HFF-Myc (cell line): ENCODE measurements at regions not wholly inside any gene's neighbourhood (a gene's known extent, or its start where the extent isn't known, plus 50 kb on each side); places are given as distances from the start of the nearest gene placed in this dataset.
"Not testable (repeated sequence)": the region's sequence is repeated elsewhere in the genome, so short reads cannot be mapped to it uniquely, and the experiment has no call there.

Experiments used
- DNase-seq: peaks from one replicate; pipeline ENCODE4 v3.0.0-alpha.2; 2011; ENCODE audit warnings: low read depth; ENCODE audit errors: extremely low read depth
- H3K4me3 ChIP-seq: replicated peaks from 2 replicates; pipeline ENCODE4 v1.5.1; 2011; ENCODE audit warnings: low read depth, mild to moderate bottlenecking, control low read depth, low read length
- TF ChIP-seq, protein P1 (sequence below): IDR thresholded peaks from 2 replicates; pipeline ENCODE4 v1.5.1; 2012; ENCODE audit warnings: mild to moderate bottlenecking, low read depth, low read length, control low read depth; ENCODE audit errors: missing control alignments

DNA sequence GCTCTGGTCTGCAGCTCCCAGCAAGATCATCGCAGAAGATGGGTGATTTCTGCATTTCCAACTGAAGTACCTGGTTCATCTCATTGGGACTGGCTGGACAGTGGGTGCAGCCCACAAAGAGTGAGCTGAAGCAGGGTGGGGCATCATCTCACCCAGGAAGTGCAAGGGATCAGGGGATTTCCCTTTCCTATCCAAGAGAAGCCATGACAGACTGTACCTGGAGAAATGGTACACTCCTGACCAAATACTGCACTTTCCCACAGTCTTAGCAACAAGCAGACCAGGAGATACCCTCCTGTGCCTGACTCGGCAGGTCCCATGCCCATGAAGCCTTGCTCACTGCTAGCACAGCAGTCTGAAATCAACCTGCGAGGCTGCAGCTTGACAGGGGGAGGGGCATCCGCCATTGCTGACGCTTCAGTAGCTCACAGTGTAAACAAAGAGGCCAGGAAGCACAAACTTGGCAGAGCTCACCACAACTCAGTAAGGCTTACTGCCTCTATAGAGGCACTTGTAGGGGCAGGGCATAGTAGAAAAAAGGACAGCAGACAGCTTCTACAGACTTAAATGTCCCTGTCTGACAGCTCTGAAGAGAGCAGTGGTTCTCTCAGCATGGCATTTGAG is 60.5 kb downstream of the AREG start:
- not testable (repeated sequence) for DNase-seq

DNA sequence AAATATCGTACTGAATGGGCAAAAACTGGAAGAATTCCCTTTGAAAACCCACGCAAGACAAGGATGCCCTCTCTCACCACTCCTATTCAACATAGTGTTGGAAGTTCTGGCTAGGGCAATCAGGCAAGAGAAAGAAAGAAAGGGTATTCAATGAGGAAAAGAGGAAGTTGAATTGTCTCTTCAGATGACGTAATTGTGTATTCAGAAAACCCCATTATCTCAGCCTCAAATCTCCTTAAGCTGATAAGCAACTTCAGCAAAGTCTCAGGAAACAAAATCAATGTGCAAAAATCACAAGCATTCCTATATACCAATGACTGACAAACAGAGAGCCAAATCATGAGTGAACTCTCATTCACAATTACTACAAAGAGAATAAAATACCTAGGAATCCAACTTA is 64.4 kb downstream of the AREG start:
- not testable (repeated sequence) for DNase-seq, H3K4me3 ChIP-seq

More for the DNA sequence above, 60.5 kb downstream of the AREG start:
- not testable (repeated sequence) for H3K4me3 ChIP-seq

DNA sequence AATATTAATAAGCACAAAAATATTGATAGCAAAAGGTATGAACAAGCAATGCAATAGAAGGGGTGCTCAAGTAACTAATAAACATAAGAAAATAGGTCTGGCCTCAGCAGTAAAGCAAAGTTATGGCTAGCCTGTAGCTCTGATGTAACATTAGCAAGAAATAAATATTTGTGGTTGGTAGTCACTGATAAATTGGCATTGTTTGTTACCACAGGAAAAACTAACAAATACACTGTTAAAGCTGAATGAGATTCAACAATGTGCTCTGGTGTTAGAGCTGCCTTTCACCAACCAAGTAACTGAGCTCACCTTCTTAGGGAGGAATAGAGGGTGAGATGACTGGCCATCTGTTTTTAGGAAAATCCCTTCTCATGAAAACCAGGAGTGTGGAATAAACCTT is 71.4 kb downstream of the AREG start:
- no peak for DNase-seq
- TF ChIP-seq, protein P1, sequence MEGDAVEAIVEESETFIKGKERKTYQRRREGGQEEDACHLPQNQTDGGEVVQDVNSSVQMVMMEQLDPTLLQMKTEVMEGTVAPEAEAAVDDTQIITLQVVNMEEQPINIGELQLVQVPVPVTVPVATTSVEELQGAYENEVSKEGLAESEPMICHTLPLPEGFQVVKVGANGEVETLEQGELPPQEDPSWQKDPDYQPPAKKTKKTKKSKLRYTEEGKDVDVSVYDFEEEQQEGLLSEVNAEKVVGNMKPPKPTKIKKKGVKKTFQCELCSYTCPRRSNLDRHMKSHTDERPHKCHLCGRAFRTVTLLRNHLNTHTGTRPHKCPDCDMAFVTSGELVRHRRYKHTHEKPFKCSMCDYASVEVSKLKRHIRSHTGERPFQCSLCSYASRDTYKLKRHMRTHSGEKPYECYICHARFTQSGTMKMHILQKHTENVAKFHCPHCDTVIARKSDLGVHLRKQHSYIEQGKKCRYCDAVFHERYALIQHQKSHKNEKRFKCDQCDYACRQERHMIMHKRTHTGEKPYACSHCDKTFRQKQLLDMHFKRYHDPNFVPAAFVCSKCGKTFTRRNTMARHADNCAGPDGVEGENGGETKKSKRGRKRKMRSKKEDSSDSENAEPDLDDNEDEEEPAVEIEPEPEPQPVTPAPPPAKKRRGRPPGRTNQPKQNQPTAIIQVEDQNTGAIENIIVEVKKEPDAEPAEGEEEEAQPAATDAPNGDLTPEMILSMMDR, result no peak
- no peak overlapping the region for H3K4me3 ChIP-seq

DNA sequence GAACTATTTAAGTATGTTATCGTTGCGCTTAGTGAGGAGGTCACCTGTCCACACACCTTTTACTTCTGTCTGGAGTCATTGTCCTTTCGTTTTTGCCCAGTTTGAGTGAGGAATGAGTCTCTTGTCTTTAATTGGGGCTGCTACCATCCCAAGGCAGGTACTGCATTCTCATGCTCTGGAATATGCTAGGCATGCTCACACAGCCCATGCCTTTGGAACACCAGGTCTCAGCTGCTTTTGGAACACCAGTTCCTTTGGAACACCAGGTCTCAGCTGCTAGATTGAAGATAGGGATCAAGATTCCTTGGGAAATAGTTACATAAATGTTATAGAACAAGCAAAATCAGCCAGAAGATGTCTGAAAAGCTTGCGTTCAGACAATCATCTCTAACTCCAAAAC is 73.1 kb downstream of the AREG start:
- DNase-seq, result no peak
- TF ChIP-seq, protein P1, result no peak
- no peak overlapping the region for H3K4me3 ChIP-seq

DNA sequence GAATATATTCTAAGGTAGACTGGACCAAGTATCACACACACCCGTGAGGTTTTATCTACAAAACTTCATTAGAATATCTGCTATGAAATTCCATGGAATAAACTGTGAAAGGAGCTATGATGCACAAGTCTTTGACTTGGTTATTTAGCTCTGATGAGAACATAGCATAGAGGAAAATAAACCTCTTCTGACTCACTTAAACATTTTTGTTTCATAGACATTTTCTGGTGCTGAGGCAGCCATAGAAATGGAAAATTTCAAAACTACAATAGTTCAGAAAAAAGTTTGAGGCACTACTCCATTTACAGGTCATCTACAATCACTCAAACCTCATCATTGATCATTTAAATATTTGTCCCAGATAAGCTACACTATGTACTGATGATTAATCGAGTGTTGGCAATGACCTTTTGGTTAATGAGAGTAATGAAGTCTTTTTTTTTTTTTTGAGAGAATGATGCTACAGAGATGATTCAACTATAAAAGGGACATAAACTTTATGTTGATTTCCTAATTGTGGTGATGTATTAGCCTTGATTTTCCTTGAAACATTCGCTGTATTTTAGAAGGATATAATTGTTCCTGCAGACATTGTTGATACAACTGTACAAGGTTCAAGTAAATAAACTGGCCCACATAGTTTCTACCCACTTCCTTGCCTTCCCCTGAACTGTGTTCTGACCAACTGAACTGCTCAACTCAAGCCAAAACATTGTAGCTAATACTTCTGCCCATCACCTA is 77.5 kb downstream of the AREG start:
- H3K4me3 ChIP-seq, result no peak overlapping the region

DNA sequence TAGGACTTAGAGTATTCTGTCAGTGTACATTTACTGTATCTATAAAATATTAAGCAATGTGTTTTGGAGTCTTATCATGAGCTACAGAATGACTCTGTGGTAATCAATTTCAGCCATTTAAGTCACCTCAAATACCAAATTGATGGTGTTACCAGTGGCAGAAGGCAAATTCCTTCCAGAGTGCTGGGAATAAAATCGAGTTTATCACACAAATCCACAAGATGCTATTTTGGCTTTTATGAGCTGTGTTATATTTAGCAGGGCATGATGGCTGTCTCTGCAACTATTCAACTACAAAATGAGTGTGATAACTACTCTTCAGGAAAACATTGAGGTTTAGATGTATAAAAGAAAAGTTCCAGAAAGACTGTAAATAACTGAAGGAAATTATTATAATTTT is 78.2 kb downstream of the AREG start:
- H3K4me3 ChIP-seq, result no peak overlapping the region
- TF ChIP-seq, protein P1, result no peak
- no peak for DNase-seq

More for the DNA sequence above, 77.5 kb downstream of the AREG start:
- no peak for DNase-seq
- TF ChIP-seq, protein P1, result no peak

DNA sequence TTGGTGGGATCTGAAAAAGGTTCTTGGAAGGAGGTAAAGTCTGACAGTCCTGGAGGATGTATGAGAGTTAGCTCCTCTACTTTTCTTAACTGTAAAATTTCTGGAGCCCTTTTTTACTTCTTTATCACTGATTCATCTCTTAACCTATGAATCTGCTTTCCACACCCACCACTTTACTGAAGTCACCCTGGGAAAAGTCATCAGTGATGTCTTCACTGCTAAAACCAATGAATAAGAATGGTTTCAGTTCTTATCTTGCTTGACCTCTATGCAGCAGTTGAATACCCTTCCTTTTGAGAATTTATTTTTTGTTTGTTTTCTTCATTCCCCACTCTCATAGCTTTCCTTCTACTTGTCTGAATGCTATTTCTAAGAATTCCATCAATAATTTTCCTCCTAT is 80.0 kb downstream of the AREG start:
- DNase-seq, result no peak
- TF ChIP-seq, protein P1, result no peak
- H3K4me3 ChIP-seq, result no peak overlapping the region

DNA sequence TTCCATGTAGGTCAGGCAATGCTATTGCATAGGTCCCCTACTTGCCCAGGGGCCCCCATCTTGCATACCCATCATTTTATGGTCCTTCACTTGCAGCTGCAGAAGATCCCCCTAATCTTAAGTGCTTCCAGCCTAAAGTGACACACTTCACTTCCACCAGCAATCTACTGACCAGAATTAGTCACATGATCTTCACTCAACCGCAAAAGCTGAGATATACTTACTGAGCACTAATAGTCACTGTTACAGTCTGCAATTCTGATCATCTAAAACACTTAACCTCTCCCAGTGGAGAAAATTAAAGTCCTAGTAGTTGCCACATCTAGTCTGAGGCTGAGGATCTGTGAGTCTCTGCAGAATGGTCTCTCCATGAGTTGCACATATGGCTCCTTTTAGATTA is 82.1 kb downstream of the AREG start:
- no peak for DNase-seq
- H3K4me3 ChIP-seq, result no peak overlapping the region
- TF ChIP-seq, protein P1, result no peak
